ENCODE measurements at regions not wholly inside any gene's neighbourhood (a gene's known extent, or its start where the extent isn't known, plus 50 kb on each side); places are given as distances from the start of the nearest gene placed in this dataset.

- Histone ChIP-seq H3K9ac (ENCODE audit: insufficient read length, low read depth) (no peak overlapping the region), H3K4me1 (ENCODE audit: insufficient read depth, insufficient read length) (no peaks in the 10 kb centered on the region), H3K4me3 (ENCODE audit: insufficient read length, low read depth) (no peak overlapping the region), H3K9me3 (ENCODE audit: insufficient read depth, low read length) (no peaks in the 10 kb centered on the region), H3K27me3 (ENCODE audit: insufficient read depth, insufficient read length) (no peaks in the 10 kb centered on the region), H3K36me3 (ENCODE audit: insufficient read depth, insufficient read length, low read length) (no peaks in the 10 kb centered on the region)
- DNase-seq (ENCODE audit: low read depth, low spot score): no peak
- TF ChIP-seq ZNF274 (IDR thresholded peaks at IDR 0.05; ENCODE audit: low read depth, low read length): no peak
- TF ChIP-seq YY1 (IDR thresholded peaks at IDR 0.05; ENCODE audit: insufficient read depth, insufficient read length): no peak
- no peak for TF ChIP-seq SUZ12 (IDR thresholded peaks at IDR 0.05; ENCODE audit: extremely low read depth, insufficient read depth, insufficient read length)
Measured at GRCh38 chr15:25532269-25533140, 93.7 kb upstream of the UBE3A start.

- no peak for DNase-seq (ENCODE audit: low read depth, low spot score)
- Histone ChIP-seq H3K4me3 (ENCODE audit: insufficient read length, low read depth) (no peak overlapping the region), H3K4me1 (ENCODE audit: insufficient read depth, insufficient read length) (no peaks in the 10 kb centered on the region), H3K27me3 (ENCODE audit: insufficient read depth, insufficient read length) (no peaks in the 10 kb centered on the region), H3K9ac (ENCODE audit: insufficient read length, low read depth) (no peak overlapping the region), H3K36me3 (ENCODE audit: insufficient read depth, insufficient read length, low read length) (no peaks in the 10 kb centered on the region), H3K9me3 (ENCODE audit: insufficient read depth, low read length) (0 out of 2 replicates have a peak, but pooled peaks cover under 1% of the 10 kb centered on the region)
- no peak for TF ChIP-seq SUZ12 (IDR thresholded peaks at IDR 0.05; ENCODE audit: extremely low read depth, insufficient read depth, insufficient read length)
- no peak for TF ChIP-seq ZNF274 (IDR thresholded peaks at IDR 0.05; ENCODE audit: low read depth, low read length)
- TF ChIP-seq YY1 (IDR thresholded peaks at IDR 0.05; ENCODE audit: insufficient read depth, insufficient read length): no peak
Measured at GRCh38 chr15:25529774-25530173, 91.0 kb upstream of the UBE3A start.

GRCh38 chr15:25527118-25527517, 88.3 kb upstream of the UBE3A start:
- Histone ChIP-seq H3K36me3 (ENCODE audit: insufficient read depth, insufficient read length, low read length) (no peaks in the 10 kb centered on the region), H3K9ac (ENCODE audit: insufficient read length, low read depth) (no peak overlapping the region), H3K9me3 (ENCODE audit: insufficient read depth, low read length) (0 out of 2 replicates have a peak, but pooled peaks cover 7% of the 10 kb centered on the region), H3K27me3 (ENCODE audit: insufficient read depth, insufficient read length) (no peaks in the 10 kb centered on the region), H3K4me1 (ENCODE audit: insufficient read depth, insufficient read length) (no peaks in the 10 kb centered on the region), H3K4me3 (ENCODE audit: insufficient read length, low read depth) (no peak overlapping the region)
- no peak for DNase-seq (ENCODE audit: low read depth, low spot score)
- no peak for TF ChIP-seq YY1 (IDR thresholded peaks at IDR 0.05; ENCODE audit: insufficient read depth, insufficient read length)
- TF ChIP-seq SUZ12 (IDR thresholded peaks at IDR 0.05; ENCODE audit: extremely low read depth, insufficient read depth, insufficient read length): no peak
- TF ChIP-seq ZNF274 (IDR thresholded peaks at IDR 0.05; ENCODE audit: low read depth, low read length): no peak

GRCh38 chr15:25525741-25526140, 86.9 kb upstream of the UBE3A start:
- Histone ChIP-seq H3K36me3 (ENCODE audit: insufficient read depth, insufficient read length, low read length) (no peaks in the 10 kb centered on the region), H3K4me1 (ENCODE audit: insufficient read depth, insufficient read length) (no peaks in the 10 kb centered on the region), H3K9ac (ENCODE audit: insufficient read length, low read depth) (no peak overlapping the region), H3K9me3 (ENCODE audit: insufficient read depth, low read length) (0 out of 2 replicates have a peak, but pooled peaks cover 7% of the 10 kb centered on the region), H3K4me3 (ENCODE audit: insufficient read length, low read depth) (no peak overlapping the region), H3K27me3 (ENCODE audit: insufficient read depth, insufficient read length) (no peaks in the 10 kb centered on the region)
- TF ChIP-seq YY1 (IDR thresholded peaks at IDR 0.05; ENCODE audit: insufficient read depth, insufficient read length): no peak
- no peak for TF ChIP-seq SUZ12 (IDR thresholded peaks at IDR 0.05; ENCODE audit: extremely low read depth, insufficient read depth, insufficient read length)
- no peak for TF ChIP-seq ZNF274 (IDR thresholded peaks at IDR 0.05; ENCODE audit: low read depth, low read length)
- no peak for DNase-seq (ENCODE audit: low read depth, low spot score)

- Histone ChIP-seq H3K9me3 (ENCODE audit: insufficient read depth, low read length) (no peaks in the 10 kb centered on the region; the same call in 1 of the 2 replicates), H3K9ac (ENCODE audit: insufficient read length, low read depth) (no peak overlapping the region), H3K4me1 (ENCODE audit: insufficient read depth, insufficient read length) (no peaks in the 10 kb centered on the region), H3K27me3 (ENCODE audit: insufficient read depth, insufficient read length) (no peaks in the 10 kb centered on the region), H3K4me3 (ENCODE audit: insufficient read length, low read depth) (no peak overlapping the region), H3K36me3 (ENCODE audit: insufficient read depth, insufficient read length, low read length) (no peaks in the 10 kb centered on the region)
- DNase-seq (ENCODE audit: low read depth, low spot score): no peak
- TF ChIP-seq ZNF274 (IDR thresholded peaks at IDR 0.05; ENCODE audit: low read depth, low read length): no peak
- TF ChIP-seq SUZ12 (IDR thresholded peaks at IDR 0.05; ENCODE audit: extremely low read depth, insufficient read depth, insufficient read length): no peak
- no peak for TF ChIP-seq YY1 (IDR thresholded peaks at IDR 0.05; ENCODE audit: insufficient read depth, insufficient read length)
Measured at GRCh38 chr15:25515633-25516032, 76.8 kb upstream of the UBE3A start.

GRCh38 chr15:25514522-25514921, 75.7 kb upstream of the UBE3A start:
- Histone ChIP-seq H3K27me3 (ENCODE audit: insufficient read depth, insufficient read length) (no peaks in the 10 kb centered on the region), H3K9me3 (ENCODE audit: insufficient read depth, low read length) (no peaks in the 10 kb centered on the region; the same call in 1 of the 2 replicates), H3K4me3 (ENCODE audit: insufficient read length, low read depth) (no peak overlapping the region), H3K36me3 (ENCODE audit: insufficient read depth, insufficient read length, low read length) (no peaks in the 10 kb centered on the region), H3K9ac (ENCODE audit: insufficient read length, low read depth) (no peak overlapping the region), H3K4me1 (ENCODE audit: insufficient read depth, insufficient read length) (no peaks in the 10 kb centered on the region)
- no peak for DNase-seq (ENCODE audit: low read depth, low spot score)
- TF ChIP-seq SUZ12 (IDR thresholded peaks at IDR 0.05; ENCODE audit: extremely low read depth, insufficient read depth, insufficient read length): no peak
- no peak for TF ChIP-seq ZNF274 (IDR thresholded peaks at IDR 0.05; ENCODE audit: low read depth, low read length)
- no peak for TF ChIP-seq YY1 (IDR thresholded peaks at IDR 0.05; ENCODE audit: insufficient read depth, insufficient read length)

GRCh38 chr15:25512957-25513356, 74.1 kb upstream of the UBE3A start:
- TF ChIP-seq ZNF274 (IDR thresholded peaks at IDR 0.05; ENCODE audit: low read depth, low read length) (no peak), SUZ12 (IDR thresholded peaks at IDR 0.05; ENCODE audit: extremely low read depth, insufficient read depth, insufficient read length) (no peak)

More at GRCh38 chr15:25512957-25513356, 74.1 kb upstream of the UBE3A start:
- H3K36me3 ChIP-seq (ENCODE audit: insufficient read depth, insufficient read length, low read length): no peaks in the 10 kb centered on the region
- H3K9me3 ChIP-seq (ENCODE audit: insufficient read depth, low read length): no peaks in the 10 kb centered on the region; the same call in 1 of the 2 replicates
- H3K4me3 ChIP-seq (ENCODE audit: insufficient read length, low read depth): no peak overlapping the region
- no peaks in the 10 kb centered on the region for H3K4me1 ChIP-seq (ENCODE audit: insufficient read depth, insufficient read length)
- H3K27me3 ChIP-seq (ENCODE audit: insufficient read depth, insufficient read length): no peaks in the 10 kb centered on the region
- no peak for DNase-seq (ENCODE audit: low read depth, low spot score)
- no peak overlapping the region for H3K9ac ChIP-seq (ENCODE audit: insufficient read length, low read depth)

All from NT2/D1 (cell line).